Choroid plexus epithelial cell (primary cell): ENCODE measurements at regions not wholly inside any gene's neighbourhood (a gene's known extent, or its start where the extent isn't known, plus 50 kb on each side); places are given as distances from the start of the nearest gene placed in this dataset.

Source experiments
- DNase-seq: peaks from one replicate; pipeline ENCODE4 v3.0.0-alpha.2; 2010; ENCODE audit warnings: low read depth
- H3K4me3 ChIP-seq: 2 replicates; pipeline ENCODE4 v1.5.1; 2011; ENCODE audit warnings: low read depth, mild to moderate bottlenecking, control low read depth, low read length, moderate library complexity
- CTCF ChIP-seq: conservative IDR thresholded peaks from 2 replicates; pipeline ENCODE4 v1.5.1; 2011; ENCODE audit warnings: low read depth, mild to moderate bottlenecking, control low read depth, inconsistent platforms, low read length, moderate library complexity

DNA sequence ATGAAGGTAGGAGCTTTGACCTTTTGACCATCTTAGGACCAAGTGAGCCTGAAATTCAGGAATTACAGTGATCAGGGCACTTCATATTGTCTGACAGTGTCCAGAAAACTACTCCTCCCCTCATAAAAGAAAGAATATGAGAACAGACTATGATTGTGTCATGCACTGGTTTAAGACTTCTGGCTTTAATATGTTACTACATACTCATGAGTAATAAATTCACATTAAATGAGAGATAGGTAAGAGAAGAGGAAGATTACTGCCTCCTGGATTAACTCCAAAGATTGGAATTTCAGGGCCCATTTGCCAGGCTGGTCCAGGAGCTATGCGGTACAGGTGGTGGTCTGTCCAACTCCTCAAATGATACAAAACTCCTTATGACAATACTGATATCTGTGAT lies 213.5 kb upstream of the ADRA1B start:
- DNase-seq: no peak
- TF ChIP-seq CTCF: no peak
- no peak overlapping the region for H3K4me3 ChIP-seq

- peak; percentile 80 for DNase-seq
- TF ChIP-seq CTCF: no peak
- no peak overlapping the region for H3K4me3 ChIP-seq
These were observed 212.1 kb upstream of the ADRA1B start for GRCh38 chr5:159704160-159704559.

GRCh38 chr5:159705948-159706347 lies 210.3 kb upstream of the ADRA1B start:
- no peak for TF ChIP-seq CTCF
- H3K4me3 ChIP-seq: no peak overlapping the region
- DNase-seq: no peak

DNA sequence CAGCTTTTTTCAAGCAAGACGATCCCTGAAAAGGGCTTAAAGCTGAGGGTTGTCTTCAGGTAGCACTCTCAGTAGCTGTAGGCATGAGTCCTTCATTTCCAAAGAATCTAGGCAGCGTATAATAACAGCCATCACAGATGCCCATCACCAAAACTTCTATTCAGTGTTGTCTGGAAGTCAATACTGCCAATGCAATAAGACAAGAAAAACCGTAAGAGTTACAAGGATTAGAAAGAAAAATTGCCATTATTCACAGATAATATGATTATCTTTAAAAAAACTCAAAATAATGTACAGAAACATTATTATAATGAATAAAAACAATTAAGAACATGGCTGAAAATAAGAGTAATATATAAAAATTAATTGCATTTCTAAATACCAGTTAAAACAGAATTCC lies 208.2 kb upstream of the ADRA1B start:
- no peak for TF ChIP-seq CTCF
- no peak for DNase-seq
- H3K4me3 ChIP-seq: no peak overlapping the region

DNA sequence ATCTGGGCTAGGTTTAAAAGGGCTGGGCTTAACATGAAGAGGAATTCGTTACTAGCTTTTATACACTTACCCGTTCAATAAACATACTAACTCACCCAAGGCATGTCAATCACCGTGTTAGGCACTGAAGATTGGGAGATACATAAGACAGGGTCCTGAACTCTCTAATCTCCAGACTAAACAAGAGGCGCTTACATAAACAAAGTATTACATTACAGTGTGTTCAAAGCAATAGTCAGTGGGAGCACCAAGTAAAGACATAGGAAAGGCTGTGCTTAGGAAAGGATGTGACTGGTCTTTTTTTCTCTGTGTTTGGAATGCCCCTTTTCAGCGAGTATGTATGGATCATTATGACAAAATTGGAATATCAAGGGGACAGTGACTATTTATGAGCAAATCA lies 203.6 kb upstream of the ADRA1B start:
- DNase-seq: peak; percentile 70
- no peak for TF ChIP-seq CTCF
- no peak overlapping the region for H3K4me3 ChIP-seq

- DNase-seq: no peak
- no peak overlapping the region for H3K4me3 ChIP-seq
These were observed 203.0 kb upstream of the ADRA1B start for GRCh38 chr5:159713254-159713653.

More at GRCh38 chr5:159713254-159713653, 203.0 kb upstream of the ADRA1B start:
- no peak for TF ChIP-seq CTCF
